Cardiac muscle cell (in vitro differentiated cells and primary cell): ENCODE measurements at regions not wholly inside any gene's neighbourhood (a gene's known extent, or its start where the extent isn't known, plus 50 kb on each side); places are given as distances from the start of the nearest gene placed in this dataset.

Experiments
- DNase-seq, 2 donors: peaks; one replicate each; pipeline versions ENCODE4 v3.0.0 to v3.0.0-alpha.2; 2010 to 2017; ENCODE audit warnings: low read depth in 1 of 2, low spot score in 1 of 2
- H3K27ac ChIP-seq: fragments of 200-600 bp; sonication (generic); 2 replicates; pipeline ENCODE4 v1.5.1; 2016
- H3K27me3 ChIP-seq: fragments of 200-600 bp; sonication (generic); 2 replicates; pipeline ENCODE4 v1.6.0; 2016; ENCODE audit warnings: control low read depth
- H3K36me3 ChIP-seq: fragments of 200-600 bp; sonication (generic); 2 replicates; pipeline ENCODE4 v1.5.1; 2016; ENCODE audit warnings: control low read depth
- H3K4me1 ChIP-seq: fragments of 200-600 bp; sonication (generic); 2 replicates; pipeline ENCODE4 v1.8.1; 2017; ENCODE audit warnings: low read depth, mild to moderate bottlenecking, mixed run types
- H3K4me3 ChIP-seq: fragments of 200-600 bp; sonication (generic); 2 replicates; pipeline ENCODE4 v1.5.1; 2016; ENCODE audit warnings: mild to moderate bottlenecking
- H3K9me3 ChIP-seq: fragments of 200-600 bp; sonication (generic); 2 replicates; pipeline ENCODE4 v1.5.1; 2017; ENCODE audit warnings: low read depth, mild to moderate bottlenecking, control low read depth
- TF ChIP-seq, protein P1 (sequence below): IDR thresholded peaks from 2 replicates; pipeline ENCODE4 v1.5.1; 2012; ENCODE audit warnings: low read depth, mild to moderate bottlenecking, low read length

DNA sequence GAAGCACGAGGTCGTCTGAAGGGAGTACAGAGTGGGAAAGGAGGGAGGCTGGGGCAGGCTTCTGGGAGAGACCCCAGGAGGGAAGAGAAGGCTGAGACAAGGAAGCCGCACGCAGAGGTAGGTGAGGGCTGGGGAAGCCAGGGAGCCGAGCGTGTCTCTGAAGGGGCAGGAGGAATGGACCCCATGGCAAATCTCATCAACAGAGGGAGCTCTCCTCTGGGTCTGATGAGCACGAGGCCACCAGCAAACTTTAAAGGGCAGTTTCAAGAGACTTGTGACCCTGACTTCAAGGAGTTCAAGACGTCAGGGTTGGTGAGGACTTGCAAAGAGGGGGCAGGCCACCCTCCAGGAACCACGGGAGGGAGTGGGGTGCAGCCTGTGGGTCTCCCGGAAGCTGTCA, 326.2 kb upstream of the IRX2 start:
- Histone ChIP-seq H3K9me3 (no peaks in the 10 kb centered on the region), H3K4me3 (no peak overlapping the region), H3K36me3 (no peaks in the 10 kb centered on the region), H3K27ac (no peak overlapping the region), H3K4me1 (no peaks in the 10 kb centered on the region), H3K27me3 (no peaks in the 10 kb centered on the region)
- TF ChIP-seq, protein P1, sequence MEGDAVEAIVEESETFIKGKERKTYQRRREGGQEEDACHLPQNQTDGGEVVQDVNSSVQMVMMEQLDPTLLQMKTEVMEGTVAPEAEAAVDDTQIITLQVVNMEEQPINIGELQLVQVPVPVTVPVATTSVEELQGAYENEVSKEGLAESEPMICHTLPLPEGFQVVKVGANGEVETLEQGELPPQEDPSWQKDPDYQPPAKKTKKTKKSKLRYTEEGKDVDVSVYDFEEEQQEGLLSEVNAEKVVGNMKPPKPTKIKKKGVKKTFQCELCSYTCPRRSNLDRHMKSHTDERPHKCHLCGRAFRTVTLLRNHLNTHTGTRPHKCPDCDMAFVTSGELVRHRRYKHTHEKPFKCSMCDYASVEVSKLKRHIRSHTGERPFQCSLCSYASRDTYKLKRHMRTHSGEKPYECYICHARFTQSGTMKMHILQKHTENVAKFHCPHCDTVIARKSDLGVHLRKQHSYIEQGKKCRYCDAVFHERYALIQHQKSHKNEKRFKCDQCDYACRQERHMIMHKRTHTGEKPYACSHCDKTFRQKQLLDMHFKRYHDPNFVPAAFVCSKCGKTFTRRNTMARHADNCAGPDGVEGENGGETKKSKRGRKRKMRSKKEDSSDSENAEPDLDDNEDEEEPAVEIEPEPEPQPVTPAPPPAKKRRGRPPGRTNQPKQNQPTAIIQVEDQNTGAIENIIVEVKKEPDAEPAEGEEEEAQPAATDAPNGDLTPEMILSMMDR, result no peak
- DNase-seq, result no peak

DNA sequence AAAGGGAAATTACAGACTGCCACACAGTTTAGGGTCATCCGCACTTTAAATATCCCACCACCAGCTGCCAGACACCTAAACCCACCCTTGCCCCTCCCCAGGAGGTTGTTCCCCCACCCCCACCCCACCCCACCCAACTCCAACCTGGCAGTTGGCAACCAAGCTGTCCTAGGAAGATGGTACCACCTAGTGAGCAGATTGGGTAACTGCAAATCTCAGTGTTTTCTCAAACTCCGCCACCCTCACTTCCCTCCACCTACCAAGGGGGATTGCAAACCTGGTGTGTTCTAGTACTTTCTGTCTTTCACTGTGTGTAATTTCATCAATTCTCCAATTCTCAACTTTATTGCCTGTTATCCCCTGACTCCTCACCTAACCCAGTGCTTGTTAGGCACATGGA, 323.8 kb upstream of the IRX2 start:
- Histone ChIP-seq H3K27ac (no peak overlapping the region), H3K27me3 (no peaks in the 10 kb centered on the region), H3K4me3 (no peak overlapping the region), H3K9me3 (no peaks in the 10 kb centered on the region), H3K36me3 (no peaks in the 10 kb centered on the region), H3K4me1 (no peaks in the 10 kb centered on the region)
- no peak for DNase-seq
- TF ChIP-seq, protein P1, result no peak

DNA sequence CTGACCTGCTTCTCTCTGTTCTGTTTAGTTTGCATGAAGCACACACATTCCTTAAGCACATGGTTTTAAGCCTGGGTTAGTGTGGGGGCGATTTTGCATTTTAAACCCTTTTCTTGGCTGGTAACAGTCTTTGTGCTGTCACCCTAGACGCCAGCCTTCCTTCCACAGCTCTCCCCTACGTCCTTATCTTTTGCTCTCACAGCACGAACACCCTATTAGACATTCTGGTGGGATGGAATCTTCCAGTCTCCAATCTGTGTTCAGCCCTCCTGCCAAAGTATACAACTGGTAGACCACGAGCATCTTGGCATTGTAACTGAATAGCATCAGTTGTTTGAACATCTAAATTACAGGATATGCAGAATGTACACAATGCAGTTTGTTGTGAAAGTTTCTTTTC, 316.9 kb upstream of the IRX2 start:
- no peaks in the 10 kb centered on the region for H3K27me3 ChIP-seq

DNA sequence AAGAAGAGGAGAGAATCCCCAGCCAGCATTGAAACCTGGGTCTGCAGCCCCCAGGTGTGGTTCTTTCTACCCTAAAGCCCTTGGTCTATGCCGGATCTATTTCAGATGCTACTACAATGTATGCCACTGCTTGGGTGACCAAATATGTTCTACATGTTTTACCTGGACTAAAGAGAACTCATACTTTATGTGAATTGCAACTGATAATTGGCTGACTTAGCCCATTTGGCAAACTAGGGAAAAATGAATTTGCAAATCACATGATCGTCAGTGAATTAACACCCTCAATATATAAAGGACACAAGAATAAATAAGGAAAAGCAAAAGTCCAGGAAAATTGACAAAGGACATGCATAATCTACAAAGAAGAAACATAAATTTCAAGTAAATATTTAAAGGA, 308.8 kb upstream of the IRX2 start:
- TF ChIP-seq, protein P1, result no peak
- no peak for DNase-seq

More for the DNA sequence above, 316.9 kb upstream of the IRX2 start:
- Histone ChIP-seq H3K27ac (no peak overlapping the region), H3K4me1 (no peaks in the 10 kb centered on the region), H3K9me3 (no peaks in the 10 kb centered on the region), H3K4me3 (no peak overlapping the region), H3K36me3 (no peaks in the 10 kb centered on the region)
- TF ChIP-seq, protein P1, result no peak
- no peak for DNase-seq

DNA sequence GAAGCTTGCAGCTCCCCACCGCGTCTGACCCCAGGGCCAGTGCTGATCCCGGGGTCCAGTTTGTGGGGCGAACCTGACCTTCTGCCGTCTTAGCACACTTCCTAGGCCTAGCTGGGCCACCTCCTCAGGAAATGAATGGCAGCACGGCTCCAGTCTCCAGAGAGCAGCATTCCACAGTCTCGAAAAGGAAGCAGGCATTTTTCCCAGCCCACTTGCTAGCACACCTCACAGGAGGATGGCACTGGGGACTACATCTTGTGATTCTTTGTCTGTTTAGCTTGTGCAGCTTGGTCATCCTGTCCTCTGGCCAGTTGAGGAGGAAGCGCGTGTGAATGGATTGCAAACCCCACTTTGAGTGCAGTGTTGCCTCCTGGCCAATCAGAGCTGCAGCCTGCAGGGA, 308.0 kb upstream of the IRX2 start:
- TF ChIP-seq, protein P1, result no peak
- Histone ChIP-seq H3K27me3 (no peaks in the 10 kb centered on the region), H3K36me3 (no peaks in the 10 kb centered on the region), H3K9me3 (no peaks in the 10 kb centered on the region), H3K4me3 (no peak overlapping the region), H3K27ac (peak overlapping the region; percentile 25), H3K4me1 (peaks cover 7% of the 10 kb centered on the region)
- no peak for DNase-seq

More for the DNA sequence above, 308.8 kb upstream of the IRX2 start:
- Histone ChIP-seq H3K27me3 (no peaks in the 10 kb centered on the region), H3K36me3 (no peaks in the 10 kb centered on the region), H3K27ac (no peak overlapping the region), H3K4me1 (peaks cover 7% of the 10 kb centered on the region), H3K4me3 (no peak overlapping the region), H3K9me3 (no peaks in the 10 kb centered on the region)

DNA sequence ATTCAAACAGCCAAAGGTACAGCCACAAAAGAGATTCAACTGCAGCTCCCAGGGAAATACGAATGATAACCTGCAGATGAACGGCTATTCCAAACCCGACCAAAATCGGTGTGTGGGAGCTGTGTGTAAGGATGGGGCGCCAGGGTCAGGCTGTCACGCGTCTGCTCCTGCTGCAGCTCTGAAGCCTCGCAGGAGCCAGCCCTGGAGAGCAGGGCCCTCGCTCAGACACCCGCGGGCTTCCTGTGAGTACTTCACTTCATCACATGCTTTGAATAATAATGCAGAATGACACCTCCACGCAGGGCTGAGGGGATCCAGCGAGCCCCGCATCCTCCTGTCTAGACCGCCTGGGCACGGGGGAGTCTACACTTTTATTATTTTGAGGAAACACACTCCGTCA, 307.5 kb upstream of the IRX2 start:
- Histone ChIP-seq H3K27ac (peak overlapping the region; percentile 25), H3K36me3 (no peaks in the 10 kb centered on the region)

More for the DNA sequence above, 307.5 kb upstream of the IRX2 start:
- DNase-seq, result no peak
- TF ChIP-seq, protein P1, result no peak
- H3K4me3 ChIP-seq, result no peak overlapping the region
- no peaks in the 10 kb centered on the region for H3K27me3 ChIP-seq
- no peaks in the 10 kb centered on the region for H3K9me3 ChIP-seq
- H3K4me1 ChIP-seq, result peaks cover 7% of the 10 kb centered on the region
